HG02852 (cell line): ENCODE measurements at regions not wholly inside any gene's neighbourhood (a gene's known extent, or its start where the extent isn't known, plus 50 kb on each side); places are given as distances from the start of the nearest gene placed in this dataset.

ENCODE experiments used
- ATAC-seq: cut with Tn5 transposase; IDR thresholded peaks from one replicate; pipeline ENCODE4 v1.9.1; 2021; ENCODE audit warnings: mild to moderate bottlenecking, moderate library complexity; ENCODE audit not compliant: unreplicated experiment

DNA sequence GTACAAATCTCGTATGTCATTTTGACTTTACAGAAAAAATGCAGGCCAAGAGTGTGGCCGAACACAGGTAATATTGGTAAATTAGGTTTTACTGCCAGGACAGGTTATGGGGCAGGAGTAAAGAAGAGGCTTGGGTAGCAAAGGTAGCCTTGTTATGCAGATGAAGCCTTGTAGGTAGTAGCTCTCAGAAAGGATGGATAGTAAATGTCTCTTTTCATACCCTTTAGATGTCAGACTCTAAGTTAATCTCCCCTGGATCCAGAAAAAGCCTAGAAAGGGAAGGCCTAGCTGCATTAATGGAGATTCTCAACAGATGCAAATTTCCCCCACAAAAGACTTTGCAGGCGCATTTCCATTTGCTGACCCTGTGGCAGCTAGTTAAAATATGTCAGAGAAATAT is 1445.1 kb upstream of the CADM2 start:
- ATAC-seq: no peak

DNA sequence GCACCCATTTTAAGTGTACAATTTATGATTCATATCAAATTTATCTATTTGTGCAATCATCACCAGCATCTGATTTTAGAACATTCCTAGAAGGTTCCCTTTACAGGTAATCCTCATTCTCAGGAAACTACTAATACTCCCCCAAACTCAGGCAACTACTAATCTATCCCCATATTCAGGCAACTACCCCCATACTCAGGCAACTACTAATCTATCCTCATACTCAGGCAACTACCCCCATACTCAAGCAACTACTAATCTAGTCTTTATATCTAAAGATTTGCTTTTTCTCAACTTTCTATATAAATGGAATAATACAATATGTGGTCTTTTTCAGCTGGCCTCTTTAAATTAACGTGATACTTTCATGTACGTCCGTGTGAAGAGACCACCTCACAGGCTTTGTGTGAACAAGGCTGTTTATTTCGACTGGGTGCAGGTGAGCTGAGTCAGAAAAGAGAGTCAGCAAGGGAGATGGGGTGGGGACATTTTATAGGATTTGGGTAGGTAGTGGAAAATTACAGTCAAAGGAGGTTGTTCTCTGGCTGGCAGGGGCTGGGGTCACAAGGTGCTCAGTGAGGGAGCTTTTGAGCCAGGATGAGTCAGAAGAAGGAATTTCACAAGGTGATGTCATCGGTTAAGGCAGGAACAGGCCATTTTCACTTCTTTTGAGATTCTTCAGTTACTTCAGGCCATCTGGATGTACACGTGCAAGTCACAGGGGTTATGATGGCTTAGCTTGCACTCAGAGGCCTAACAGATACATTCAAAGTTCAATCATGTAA is 1444.5 kb upstream of the CADM2 start:
- ATAC-seq: no peak

DNA sequence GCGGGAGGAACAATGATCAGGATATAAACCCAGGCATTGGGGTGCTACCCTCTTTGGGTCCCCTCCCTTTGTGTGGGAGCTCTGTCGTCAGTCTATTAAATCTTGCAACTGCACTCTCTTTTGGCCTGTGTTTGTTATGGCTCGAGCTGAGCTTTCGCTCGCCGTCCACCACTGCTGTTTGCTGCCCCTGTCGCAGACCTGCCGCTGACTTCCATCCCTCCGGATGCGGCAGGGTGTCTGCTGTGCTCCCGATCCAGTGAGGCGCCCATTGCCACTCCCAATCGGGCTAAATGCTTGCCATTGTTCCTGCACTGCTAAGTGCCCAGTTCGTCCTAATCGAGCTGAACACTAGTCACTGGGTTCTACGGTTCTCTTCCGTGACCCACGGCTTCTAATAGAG is 1443.7 kb upstream of the CADM2 start:
- ATAC-seq: no peak

DNA sequence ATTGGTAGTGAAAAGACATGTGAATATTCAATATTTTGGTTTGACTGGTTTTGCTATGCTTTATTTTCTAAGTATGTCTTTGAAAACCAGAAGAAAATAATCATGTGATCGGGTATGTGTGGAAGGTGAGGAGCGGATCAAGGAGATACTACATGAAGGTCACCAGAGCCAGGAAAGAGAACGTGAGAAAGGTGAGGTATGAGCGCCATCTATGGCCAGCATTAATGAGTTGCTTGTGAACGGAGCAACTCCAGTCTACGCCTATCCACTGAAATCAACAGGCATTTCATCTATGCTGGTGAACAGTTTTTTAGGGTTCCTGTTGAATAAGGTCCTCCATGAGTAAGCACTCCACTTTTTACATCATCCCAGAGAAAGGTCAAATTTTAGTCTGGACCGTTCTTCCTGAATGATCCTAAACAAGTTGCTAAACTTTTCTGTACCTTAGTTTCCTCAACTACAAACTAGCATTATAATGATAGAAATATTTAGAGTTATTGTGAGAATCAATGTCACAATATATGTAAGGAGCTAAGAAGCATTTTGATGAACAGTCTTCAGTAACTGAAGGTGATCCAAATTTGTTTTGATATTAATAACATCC is 1435.2 kb upstream of the CADM2 start:
- ATAC-seq: peak; percentile 89

DNA sequence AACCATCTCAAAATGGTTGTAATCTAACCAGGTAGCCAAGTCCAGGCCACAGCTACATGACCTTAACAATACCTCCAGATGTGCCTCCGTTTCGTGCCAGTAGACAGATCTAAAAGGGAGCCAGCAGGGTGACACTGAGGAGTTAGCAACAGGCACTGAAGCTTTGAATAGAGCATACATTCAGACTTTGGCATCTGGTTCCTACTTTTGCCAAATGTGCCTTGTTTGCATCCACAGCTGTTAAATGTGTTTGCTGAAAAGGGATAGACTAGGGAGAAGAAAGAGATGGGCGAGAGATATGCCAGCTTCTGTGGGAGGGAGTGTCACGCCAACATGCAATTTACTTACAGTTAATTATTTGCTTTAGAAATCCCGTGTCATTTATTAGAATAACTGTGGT is 1433.9 kb upstream of the CADM2 start:
- no peak for ATAC-seq

DNA sequence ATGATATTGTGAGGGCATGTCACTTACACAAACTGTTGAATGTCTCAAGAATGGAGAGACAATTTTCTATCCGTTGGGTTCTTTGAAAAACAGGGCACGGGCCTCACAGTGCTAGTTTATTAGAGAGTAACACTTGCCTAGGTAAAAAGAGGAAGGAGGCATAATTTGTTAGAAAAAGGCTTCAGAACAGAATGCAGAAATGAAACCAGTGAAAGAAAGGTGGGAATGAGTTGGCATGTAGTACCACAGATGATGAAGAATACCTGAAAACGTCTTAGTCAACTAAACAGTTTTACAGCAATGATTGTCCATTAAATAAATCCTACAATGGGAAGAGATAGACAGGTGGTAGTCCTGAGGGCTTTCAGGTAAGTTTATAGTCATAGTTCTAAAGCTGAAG is 1399.7 kb upstream of the CADM2 start:
- ATAC-seq: no peak

DNA sequence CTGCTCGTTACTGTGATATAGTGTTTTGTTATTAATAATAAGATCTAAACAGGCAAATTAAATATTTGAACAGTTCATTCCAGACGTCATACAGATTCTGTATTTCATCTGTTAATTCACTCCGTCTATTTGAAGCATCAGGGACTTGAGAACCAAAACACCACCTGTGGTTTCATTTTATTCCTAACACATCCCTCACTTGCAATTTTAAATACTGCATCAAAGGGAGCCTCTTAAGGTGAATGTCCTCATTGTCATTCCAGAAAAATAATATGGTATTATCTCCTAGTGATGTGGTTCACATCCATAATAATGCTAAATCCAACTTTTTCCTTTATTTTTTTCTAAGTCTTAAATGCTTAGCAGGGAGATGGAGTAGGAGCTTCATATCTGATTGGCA is 1390.9 kb upstream of the CADM2 start:
- ATAC-seq: no peak

DNA sequence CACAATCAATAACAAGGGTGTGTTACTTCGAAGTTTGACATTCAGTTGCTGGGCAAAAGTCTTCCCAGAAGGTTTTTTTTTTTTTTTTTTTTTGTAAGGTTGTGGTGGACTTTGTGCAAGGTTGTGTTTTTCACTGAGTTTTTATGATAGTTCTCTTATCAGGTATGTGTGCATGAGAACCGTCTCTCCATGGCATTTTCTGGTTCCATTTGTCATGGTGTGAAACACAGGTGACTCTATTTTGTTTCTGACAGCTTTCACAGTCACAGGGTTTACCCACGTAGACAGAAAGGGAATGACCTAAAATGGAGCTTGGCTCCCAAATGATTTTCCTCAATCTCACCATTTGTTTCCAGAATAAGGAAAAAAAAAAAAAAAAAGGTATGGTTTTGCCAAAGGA is 1377.2 kb upstream of the CADM2 start:
- no peak for ATAC-seq

DNA sequence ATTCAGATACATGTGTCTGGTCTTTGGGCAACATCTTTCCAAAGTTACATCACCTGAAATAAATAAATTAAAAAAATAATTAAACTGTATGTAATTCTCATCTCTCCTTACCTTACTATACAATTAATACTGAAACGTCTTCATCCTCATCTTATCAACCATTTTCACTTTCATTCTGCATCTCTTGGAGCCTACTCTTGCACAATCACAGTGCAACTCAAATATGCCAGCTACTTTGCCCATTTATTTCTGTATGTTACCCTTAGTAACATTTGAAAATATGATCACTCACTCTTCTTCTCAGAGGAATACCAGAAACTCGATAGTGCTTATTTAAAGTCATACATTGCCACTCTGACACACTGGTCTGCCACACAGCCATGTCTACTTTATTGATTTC is 1357.1 kb upstream of the CADM2 start:
- no peak for ATAC-seq

DNA sequence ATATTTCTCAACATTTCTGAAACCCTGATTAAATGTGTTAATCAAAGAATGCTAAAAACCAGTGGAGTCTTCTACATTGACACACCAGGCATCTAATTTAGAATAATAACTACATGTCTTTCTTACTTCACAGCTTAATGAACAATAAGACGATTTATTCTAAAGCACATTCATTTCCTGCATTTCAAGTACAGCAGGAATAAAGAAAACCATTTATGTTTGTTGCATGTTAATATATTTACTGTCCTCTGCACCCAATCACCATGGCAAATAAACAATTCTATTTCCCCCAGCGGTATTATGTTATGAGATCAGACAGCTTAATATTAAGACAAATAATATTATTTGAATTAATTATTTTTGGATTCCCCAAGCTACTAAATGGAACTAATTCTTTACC is 1336.3 kb upstream of the CADM2 start:
- ATAC-seq: no peak

DNA sequence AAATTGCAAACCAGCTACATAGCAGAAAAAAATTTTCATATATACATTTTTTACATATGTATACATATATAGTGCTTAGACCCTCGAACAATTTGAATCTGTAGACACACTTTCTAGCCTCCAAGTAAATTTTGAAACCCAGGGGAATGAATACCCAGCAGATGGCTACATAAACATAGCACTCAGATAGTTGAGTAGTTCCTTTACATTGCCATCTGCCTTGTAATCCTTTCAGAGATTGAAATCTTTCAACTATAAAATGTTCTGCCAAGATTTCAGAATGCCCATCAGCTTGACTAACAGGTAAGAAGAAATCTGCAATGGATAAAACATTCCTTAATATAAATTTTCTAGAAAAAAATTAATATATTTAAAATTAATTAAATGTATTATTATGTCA is 1333.5 kb upstream of the CADM2 start:
- ATAC-seq: no peak

DNA sequence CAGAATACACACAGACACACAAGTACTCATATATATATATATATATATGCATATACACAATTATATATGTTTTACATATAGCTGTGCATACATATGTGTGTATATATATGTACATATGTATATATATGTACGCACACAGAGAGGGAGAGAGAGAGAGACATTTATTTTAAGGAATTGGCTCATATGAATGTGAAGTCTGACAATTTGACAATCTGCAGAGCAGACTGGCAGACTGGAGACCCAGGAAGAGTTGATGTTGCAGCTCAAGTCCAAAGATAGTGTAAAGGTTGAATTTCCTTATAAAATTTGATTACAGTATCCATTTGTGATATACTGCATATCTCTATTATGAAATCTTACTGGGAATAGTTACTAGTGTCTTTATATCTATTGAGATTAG is 1330.3 kb upstream of the CADM2 start:
- no peak for ATAC-seq

DNA sequence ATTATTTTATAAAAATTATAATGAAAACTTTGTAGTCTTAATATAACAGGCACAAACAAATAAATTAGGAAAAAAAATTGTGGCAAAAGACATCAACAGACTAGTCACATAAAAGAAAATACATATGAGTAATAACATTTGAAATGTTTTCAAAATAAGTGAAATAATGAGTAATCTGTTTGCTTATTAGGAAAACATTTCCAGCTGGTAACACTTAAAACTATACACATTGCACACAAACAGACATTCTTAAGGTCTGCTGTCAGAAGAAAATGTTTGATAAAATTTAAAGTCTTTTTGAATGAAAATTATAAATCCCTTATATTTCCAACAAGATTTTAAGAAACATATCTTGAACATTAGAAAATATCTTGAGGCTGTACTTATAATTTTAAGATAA is 1326.3 kb upstream of the CADM2 start:
- no peak for ATAC-seq

DNA sequence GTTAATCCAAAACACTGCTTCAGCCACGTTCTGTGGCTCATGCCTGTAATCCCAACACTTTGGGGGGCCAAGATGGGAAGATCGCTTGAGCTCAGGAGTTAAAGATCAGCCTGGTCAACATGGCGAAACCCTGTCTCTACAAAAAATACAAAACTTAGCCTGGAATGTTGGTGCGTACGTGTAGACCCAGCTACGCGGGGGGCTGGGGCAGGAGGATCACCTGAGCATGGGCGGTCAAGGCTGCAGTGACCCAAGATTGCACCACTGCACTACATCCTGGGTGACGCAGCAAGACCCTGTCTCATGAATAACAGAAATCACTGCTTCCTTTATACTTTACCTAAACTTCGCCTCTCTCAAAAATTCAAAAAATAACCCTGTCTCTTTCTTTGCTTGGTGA is 1325.0 kb upstream of the CADM2 start:
- no peak for ATAC-seq

DNA sequence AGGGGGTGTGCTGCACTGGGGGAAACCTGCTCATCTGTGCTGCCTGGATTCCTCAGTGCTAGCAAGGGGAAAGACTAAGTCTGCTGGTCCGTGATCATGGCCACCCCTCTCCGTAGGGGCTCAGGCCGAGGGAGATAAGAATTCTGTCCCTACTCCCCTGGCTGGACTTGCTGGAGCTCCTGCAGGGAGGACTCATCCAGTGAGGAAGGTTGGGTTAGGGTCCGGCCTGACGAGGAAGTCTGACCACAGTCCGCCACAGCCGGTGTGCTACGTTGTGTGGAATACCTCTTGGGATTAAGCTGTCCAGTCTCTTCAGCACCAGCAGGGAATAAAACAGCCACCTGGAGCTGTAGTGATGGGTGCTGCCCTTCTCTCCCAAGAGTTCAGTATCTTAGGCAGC is 1309.1 kb upstream of the CADM2 start:
- ATAC-seq: no peak

DNA sequence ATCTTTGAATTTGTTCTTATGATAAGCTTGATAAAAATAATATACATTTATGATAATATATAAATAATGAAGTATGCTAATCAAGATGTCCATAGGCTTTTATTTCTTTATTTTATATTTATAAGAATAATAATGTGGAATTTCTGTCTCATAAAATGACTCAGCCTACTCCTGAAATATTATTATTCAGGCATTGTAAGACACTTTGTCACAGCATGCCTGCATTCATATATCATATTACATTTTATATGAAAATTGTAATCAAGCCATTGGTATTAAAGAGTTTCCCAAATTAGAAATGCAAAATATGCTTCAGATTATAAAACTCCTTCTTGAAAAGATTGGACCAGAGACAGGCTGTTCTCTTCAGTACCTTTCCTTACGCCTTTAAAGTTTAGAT is 1303.7 kb upstream of the CADM2 start:
- ATAC-seq: no peak

DNA sequence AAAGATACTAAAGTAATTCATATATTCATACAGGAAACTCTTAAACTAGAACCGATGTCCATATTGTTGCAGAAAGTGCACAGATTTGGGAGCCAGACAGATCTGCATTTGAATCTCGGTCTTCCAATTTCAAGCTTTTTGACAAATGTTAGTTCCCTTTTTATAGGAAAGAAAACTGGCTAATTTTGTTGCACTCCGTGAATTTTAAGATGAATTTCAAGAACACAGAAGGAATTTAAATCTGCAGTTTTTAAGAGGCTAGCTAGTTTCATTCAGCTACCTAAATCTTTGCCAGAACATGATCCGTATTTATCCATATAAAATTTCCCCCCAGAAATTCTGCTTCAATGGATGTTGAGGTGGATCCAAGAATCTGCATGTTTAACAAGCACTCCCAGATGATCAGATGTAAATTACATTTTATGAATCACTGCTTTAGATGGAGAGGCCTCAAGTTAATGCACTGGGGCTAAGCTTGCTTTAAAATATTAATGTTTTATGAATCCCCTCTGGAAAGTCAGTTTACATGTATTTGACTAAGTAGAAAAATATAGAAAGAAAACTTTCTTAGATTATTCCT is 1296.3 kb upstream of the CADM2 start:
- ATAC-seq: no peak

DNA sequence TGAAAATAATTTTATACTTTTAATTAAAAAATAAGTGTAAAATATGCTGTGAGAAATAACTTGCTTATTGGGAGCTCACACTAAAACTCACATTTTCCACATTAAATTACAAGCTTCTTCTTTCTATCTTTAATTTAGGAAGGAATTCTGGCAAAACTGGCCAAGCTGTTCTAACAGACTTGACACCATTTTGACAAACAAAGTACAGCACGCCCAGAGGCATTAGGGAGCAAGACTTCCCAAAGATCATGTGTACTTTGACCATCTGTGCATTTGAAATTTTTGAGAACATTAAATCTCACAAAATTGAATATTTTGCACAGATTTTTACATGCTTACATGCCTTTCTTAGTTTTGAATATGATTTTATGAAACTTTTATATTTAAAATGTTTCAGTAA is 1288.4 kb upstream of the CADM2 start:
- no peak for ATAC-seq

DNA sequence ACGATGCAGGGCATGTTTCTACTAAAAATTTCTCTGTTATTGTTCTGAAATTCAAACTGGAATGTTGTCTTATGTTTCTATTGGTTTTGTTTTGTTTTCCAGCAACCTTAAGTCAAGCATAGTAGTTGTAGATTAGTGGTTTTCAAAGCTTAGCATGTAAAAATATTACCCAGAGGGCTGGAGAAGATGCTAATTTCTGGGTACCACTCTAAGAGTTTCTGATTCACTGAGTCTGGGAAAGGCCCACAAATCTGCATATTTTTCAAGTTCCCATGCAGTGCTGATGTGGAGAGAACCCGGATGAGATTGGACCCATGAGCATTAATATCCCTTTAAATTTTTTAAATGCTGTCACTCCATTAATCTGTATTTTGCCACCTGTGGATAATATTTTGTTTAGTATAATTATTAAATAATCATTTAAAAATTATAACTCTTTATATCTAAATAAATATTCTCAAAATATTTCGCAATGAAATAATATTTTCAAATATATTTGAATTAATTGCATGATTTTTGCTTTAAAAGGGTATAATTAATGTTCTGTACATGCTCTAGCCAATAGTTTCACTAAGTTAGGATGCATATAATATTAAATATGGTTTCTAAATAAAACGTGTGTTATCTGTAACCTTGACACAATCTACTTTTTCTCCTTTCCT is 1274.7 kb upstream of the CADM2 start:
- no peak for ATAC-seq

DNA sequence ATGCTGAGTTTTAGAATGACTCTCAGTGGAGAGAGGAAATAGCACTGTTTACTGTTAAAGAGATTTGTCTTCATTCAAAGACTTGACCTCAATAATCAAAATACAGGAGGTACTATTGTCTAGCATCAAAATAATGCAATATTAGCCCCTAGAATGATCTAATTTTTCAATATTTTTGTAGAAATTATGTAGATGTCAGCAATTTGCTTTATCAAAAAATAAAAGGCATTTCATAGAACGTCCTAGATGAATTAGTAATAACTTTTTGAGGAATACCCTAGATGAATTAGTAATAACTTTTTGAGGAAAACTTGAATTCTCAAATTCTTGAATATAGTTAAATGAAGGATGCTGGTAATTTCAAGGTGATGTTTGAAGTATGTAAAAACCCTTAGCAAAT is 1252.1 kb upstream of the CADM2 start:
- no peak for ATAC-seq

DNA sequence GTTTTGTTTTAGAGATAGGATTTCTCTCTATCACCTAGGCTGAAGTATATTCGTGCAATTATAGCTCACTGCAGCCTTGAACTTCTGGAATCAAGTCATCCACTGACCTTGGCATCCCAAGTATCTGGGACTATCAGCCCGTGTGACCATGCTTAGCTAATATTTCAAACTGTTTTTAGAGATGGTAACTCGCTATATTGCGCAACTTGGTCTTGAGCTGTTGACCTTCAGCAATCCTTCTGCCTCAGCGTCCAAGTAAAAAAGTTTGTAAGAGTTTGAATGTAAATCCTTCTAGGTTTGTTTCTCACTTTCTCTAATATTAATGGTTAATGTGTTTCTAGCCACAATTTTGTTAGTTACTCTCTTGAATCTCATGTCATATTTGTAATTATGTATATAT is 1243.5 kb upstream of the CADM2 start:
- ATAC-seq: no peak

DNA sequence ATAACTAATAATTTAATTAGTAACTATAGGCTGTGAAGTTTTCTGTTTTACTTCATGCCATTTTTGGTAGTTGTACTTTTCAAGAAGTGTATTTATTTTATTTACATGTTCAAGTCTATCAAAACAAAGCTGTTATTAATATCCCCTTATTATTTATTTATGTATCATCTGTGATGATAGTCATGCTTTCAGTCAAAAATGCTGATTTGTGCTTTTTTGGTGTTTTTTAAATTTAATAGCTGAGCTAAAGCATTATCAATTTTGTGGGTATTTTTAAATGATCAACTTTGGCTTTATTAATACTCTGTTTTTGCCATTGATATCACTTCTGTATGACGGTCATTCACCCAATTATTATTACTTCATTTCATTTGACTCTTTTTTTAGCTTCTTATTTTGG is 1229.2 kb upstream of the CADM2 start:
- ATAC-seq: no peak
